Astrocyte of the cerebellum (primary cell): ENCODE measurements at regions not wholly inside any gene's neighbourhood (a gene's known extent, or its start where the extent isn't known, plus 50 kb on each side); places are given as distances from the start of the nearest gene placed in this dataset.

Source experiments
- DNase-seq: peaks from one replicate; pipeline ENCODE4 v3.0.0-alpha.2; 2011; ENCODE audit warnings: low read depth
- H3K4me3 ChIP-seq: 2 replicates; pipeline ENCODE4 v1.5.1; 2011; ENCODE audit warnings: mild to moderate bottlenecking, low read depth, low read length, moderate library complexity
- in situ Hi-C: cut with HindIII; loops from 2 replicates; pipeline ENCODE4 v1.10.0; 2017; ENCODE audit warnings: low sequenced_read_pairs
- TF ChIP-seq, protein P1 (sequence below): IDR thresholded peaks from 2 replicates; pipeline ENCODE4 v1.5.1; 2012; ENCODE audit warnings: low read length, low read depth, moderate library complexity, mild to moderate bottlenecking; ENCODE audit errors: missing control alignments

DNA sequence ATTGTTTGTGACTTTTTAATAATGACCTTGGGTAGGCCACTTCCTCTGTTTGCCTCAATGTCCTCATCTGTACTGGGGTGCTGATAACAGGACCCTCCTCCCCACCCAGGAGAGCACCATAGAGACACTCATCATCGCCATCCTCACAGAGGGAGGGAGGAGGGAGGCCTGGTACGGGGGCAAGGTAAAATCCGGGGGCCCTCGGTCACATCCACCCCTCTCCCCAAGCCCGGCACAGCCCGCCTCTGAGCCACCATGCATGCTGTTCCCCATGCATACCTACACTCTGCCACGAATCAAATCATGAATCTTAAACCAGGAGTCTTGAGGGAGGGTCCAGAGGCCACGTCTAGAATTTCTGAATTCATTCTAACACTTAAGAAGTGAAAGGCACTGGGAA is 74.9 kb upstream of the IQSEC1 start:
- H3K4me3 ChIP-seq: no peak overlapping the region
- TF ChIP-seq, protein P1, sequence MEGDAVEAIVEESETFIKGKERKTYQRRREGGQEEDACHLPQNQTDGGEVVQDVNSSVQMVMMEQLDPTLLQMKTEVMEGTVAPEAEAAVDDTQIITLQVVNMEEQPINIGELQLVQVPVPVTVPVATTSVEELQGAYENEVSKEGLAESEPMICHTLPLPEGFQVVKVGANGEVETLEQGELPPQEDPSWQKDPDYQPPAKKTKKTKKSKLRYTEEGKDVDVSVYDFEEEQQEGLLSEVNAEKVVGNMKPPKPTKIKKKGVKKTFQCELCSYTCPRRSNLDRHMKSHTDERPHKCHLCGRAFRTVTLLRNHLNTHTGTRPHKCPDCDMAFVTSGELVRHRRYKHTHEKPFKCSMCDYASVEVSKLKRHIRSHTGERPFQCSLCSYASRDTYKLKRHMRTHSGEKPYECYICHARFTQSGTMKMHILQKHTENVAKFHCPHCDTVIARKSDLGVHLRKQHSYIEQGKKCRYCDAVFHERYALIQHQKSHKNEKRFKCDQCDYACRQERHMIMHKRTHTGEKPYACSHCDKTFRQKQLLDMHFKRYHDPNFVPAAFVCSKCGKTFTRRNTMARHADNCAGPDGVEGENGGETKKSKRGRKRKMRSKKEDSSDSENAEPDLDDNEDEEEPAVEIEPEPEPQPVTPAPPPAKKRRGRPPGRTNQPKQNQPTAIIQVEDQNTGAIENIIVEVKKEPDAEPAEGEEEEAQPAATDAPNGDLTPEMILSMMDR: no peak
- in situ Hi-C loops: no loop called here
- DNase-seq: no peak

DNA sequence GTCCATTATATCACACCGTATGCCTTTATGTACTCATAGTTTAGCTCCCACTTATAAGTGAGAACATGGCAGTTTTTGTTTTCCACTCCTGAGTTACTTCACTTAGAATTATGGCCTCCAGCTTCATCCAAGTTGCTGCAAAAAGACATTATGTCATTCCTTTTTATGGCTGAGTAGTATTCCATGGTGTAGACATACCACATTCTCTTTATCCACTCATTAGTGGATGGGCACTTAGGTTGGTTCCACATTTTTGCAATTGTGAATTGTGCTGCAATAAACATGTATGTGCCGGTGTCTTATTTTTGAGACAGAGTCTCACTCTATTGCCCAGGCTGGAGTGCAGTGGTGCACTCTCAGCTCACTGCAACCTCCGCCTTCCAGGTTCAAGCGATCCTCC is 74.1 kb upstream of the IQSEC1 start:
- TF ChIP-seq, protein P1: no peak
- DNase-seq: no peak
- no peak overlapping the region for H3K4me3 ChIP-seq
- in situ Hi-C loops: no loop called here

DNA sequence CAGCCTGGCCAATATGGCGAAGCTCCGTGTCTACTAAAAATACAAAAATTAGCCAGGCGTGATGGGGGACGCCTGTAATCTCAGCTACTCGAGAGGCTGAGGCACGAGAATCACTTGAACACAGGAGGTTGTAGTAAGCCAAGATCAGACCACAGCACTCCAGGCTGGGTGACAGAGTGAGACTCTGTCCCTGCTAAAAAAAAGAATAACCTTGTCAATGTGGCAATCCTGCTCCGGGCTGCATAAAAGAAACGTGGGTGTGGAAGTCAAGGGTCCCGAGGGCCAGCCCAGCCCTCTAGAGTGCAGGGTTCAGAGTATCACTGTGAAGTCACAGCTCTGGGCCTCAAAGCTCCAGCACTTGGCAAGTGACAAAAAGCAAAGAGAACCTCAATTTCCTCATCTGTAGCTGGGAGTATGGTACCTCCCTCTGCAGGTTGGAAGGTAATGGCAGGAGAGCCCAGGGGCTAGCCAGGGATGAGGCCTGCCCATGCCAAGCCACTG is 73.5 kb upstream of the IQSEC1 start:
- TF ChIP-seq, protein P1: no peak
- H3K4me3 ChIP-seq: no peak overlapping the region
- DNase-seq: no peak
- in situ Hi-C loops: no loop called here

DNA sequence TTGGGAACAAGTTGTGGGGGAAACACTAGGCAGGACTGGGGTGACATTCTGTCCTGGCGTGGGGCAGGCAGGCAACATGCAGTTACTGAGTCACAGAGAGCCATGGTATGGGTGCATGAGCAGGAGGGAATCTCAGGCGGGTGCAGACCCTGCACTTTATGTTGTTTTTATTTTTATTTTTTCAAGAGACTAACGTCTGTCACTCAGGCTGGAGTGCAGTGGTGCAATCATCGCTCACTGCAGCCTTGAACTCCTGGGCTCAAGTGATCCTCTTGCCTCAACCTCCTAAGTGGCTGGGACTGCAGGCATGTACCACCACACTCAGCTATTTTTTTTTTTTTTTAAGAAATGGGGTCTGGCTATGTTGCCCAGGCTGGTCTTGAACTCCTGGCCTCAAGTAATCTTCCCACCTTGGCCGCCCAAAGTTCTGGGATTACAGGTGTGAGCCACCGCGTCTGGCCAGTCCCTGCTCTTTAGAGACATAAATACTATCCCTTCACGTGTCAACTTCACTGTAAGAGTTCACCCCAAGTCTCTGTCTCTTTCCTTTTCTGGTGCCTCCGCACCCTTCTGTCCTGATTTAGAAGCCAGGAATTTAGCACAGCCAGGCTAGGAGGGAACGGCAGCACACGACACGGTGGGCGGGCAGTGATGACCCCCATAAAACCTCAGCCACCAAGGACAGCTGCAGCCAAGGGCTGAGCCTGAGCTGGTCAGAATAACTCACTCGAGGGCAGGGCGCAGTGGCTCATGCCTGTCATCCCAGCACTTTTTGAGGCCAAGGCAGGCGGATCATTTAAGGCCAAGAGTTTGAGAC is 72.8 kb upstream of the IQSEC1 start:
- DNase-seq: no peak
- in situ Hi-C loops: no loop called here
- TF ChIP-seq, protein P1: no peak
- no peak overlapping the region for H3K4me3 ChIP-seq

DNA sequence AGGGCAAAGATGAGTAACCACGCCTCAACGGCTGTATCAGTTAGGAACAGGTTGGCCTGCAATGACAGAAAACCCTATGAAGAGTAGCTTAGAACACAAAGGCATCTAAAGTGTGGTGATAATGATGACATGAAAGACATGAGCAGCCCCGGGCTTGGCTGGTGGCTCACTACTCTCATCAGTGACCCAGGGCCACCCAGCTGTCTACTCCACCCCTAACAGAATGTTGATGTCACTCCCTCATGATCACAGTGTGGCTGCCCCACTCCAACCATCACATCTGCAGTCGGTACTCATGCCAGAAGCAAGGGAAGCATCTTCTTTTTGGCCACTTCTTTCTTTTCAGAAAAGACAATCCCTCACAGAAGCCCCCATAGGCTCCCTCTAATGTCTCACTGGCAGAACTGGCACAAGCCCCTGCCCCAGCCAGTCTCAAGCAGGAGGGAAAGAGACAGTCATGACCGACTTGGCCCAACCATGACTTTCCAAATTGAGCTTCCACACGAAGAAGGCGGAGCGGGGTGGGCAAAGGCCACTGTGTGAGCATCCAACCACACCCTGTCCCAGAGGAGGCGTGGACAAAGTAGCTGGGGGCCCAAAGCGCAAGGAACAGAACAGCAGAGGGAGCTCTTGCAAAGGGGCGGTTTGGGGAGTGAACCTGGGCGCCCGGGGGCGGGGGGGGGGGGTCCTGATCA is 72.0 kb upstream of the IQSEC1 start:
- in situ Hi-C loops: no loop called here
- TF ChIP-seq, protein P1: no peak
- no peak for DNase-seq
- no peak overlapping the region for H3K4me3 ChIP-seq

DNA sequence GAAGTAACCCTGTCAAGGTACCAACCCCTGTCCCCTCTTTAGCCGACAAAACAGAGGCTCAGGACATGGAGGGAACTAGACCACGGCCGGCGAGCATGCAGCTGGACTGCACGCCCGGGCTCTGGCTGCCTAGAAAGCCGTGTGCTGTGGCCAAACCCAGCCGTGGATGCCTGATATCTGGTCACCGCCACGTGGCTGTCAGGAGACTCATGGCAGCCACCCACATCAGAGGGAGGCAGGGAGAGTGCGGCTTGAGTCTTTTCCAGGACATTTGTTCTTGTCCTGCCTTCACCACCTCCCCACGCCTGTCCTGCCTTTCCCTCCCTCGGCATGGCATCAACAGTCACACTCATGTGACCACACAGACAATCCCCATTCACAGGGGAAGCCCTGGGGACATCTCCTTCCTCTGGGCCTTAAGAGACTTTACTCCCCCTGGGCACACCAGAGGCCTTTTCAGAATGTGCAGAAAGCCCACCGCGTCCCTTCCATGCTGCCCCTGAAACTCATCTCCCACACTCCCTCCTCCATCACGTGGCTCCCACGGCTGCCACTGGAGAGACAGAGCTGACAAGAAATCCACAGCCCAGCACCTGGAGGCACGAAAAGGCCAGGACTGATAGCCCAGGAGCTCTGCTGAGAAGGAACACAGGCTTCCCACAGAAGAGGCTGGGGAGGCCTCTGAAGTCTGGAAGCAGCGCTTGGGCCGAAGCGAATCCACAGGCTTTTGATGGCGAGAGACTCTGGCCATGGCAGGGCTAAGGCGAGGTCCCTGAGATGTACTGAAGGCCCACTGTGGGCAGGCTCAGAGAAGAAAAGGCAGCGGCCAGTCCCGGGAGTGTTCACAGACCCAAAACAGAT is 71.2 kb upstream of the IQSEC1 start:
- TF ChIP-seq, protein P1: no peak

More for the DNA sequence above, 71.2 kb upstream of the IQSEC1 start:
- in situ Hi-C loops: no loop called here
- no peak for DNase-seq
- H3K4me3 ChIP-seq: no peak overlapping the region
